AG08396 (cell line): ENCODE measurements at regions not wholly inside any gene's neighbourhood (a gene's known extent, or its start where the extent isn't known, plus 50 kb on each side); places are given as distances from the start of the nearest gene placed in this dataset.

ENCODE experiments used
- DNase-seq: peaks from one replicate; pipeline ENCODE4 v3.0.0; 2012; ENCODE audit warnings: low spot score, mixed read lengths

- no peak for DNase-seq
These were observed 225.5 kb upstream of the ADAMTS5 start for GRCh38 chr21:27192281-27192949.

GRCh38 chr21:27190601-27191000 is 223.7 kb upstream of the ADAMTS5 start:
- no peak for DNase-seq

GRCh38 chr21:27189870-27190269 is 223.0 kb upstream of the ADAMTS5 start:
- DNase-seq = no peak

- DNase-seq = no peak
These were observed 206.2 kb upstream of the ADAMTS5 start for GRCh38 chr21:27173053-27173452.

- DNase-seq = peak; percentile 21
These were observed 204.8 kb upstream of the ADAMTS5 start for GRCh38 chr21:27171707-27172106.

GRCh38 chr21:27168084-27168483 is 201.2 kb upstream of the ADAMTS5 start:
- DNase-seq = no peak

- DNase-seq = no peak
These were observed 197.6 kb upstream of the ADAMTS5 start for GRCh38 chr21:27164208-27165177.

GRCh38 chr21:27158967-27159366 is 192.1 kb upstream of the ADAMTS5 start:
- no peak for DNase-seq

- no peak for DNase-seq
These were observed 190.2 kb upstream of the ADAMTS5 start for GRCh38 chr21:27157097-27157496.

- DNase-seq = no peak
These were observed 189.8 kb upstream of the ADAMTS5 start for GRCh38 chr21:27156666-27157065.

- no peak for DNase-seq
These were observed 188.2 kb upstream of the ADAMTS5 start for GRCh38 chr21:27155130-27155500.

- DNase-seq = no peak
These were observed 187.7 kb upstream of the ADAMTS5 start for GRCh38 chr21:27154451-27155129.

GRCh38 chr21:27152996-27153395 is 186.1 kb upstream of the ADAMTS5 start:
- DNase-seq = no peak

GRCh38 chr21:27149034-27149433 is 182.1 kb upstream of the ADAMTS5 start:
- peak; percentile 40 for DNase-seq

GRCh38 chr21:27146268-27146667 is 179.4 kb upstream of the ADAMTS5 start:
- no peak for DNase-seq

GRCh38 chr21:27145134-27145798 is 178.4 kb upstream of the ADAMTS5 start:
- DNase-seq = no peak

- no peak for DNase-seq
These were observed 176.6 kb upstream of the ADAMTS5 start for GRCh38 chr21:27143476-27143875.

GRCh38 chr21:27139526-27139925 is 172.6 kb upstream of the ADAMTS5 start:
- no peak for DNase-seq

GRCh38 chr21:27134516-27134915 is 167.6 kb upstream of the ADAMTS5 start:
- no peak for DNase-seq

GRCh38 chr21:27132266-27132665 is 165.4 kb upstream of the ADAMTS5 start:
- peak; percentile 40 for DNase-seq

GRCh38 chr21:27130154-27130553 is 163.3 kb upstream of the ADAMTS5 start:
- no peak for DNase-seq

GRCh38 chr21:27129694-27130093 is 162.8 kb upstream of the ADAMTS5 start:
- DNase-seq = no peak
